ENCODE measurements at regions not wholly inside any gene's neighbourhood (a gene's known extent, or its start where the extent isn't known, plus 50 kb on each side); places are given as distances from the start of the nearest gene placed in this dataset.

GRCh38 chr6:60867548-60867947, 1418.5 kb downstream of the KHDRBS2 start:
- Histone ChIP-seq H2BK12ac (ENCODE audit: low read depth, low read length) (no peak overlapping the region), H3K4me3 (ENCODE audit: extremely low read depth in 1 of 4, insufficient read depth in 2 of 4, low read depth in 3 of 4, low read length in 4 of 4) (no peak overlapping the region), H3K79me1 (ENCODE audit: low read depth, low read length) (no peaks in the 10 kb centered on the region), H3K79me2 (ENCODE audit: control insufficient read depth in 1 of 2, insufficient read depth in 2 of 2, low read length in 2 of 2) (no peaks in the 10 kb centered on the region), H2BK120ac (replicated peaks; ENCODE audit: low read depth, low read length) (no peak overlapping the region), H4K91ac (replicated peaks; ENCODE audit: insufficient read length, low read length) (no peak overlapping the region), H3K14ac (ENCODE audit: insufficient read length) (no peak overlapping the region), H3K4ac (replicated peaks; ENCODE audit: insufficient read length, low read depth, low read length) (no peak overlapping the region), H3K56ac (replicated peaks; ENCODE audit: insufficient read length, low read depth, low read length) (no peak overlapping the region), H3K9me3 (ENCODE audit: insufficient read depth in 2 of 2, low read depth in 1 of 2, low read length in 1 of 2) (no peaks in the 10 kb centered on the region), H3K36me3 (ENCODE audit: control insufficient read depth in 2 of 4, insufficient read depth in 4 of 4, low read length in 3 of 4) (no peaks in the 10 kb centered on the region), H4K8ac (ENCODE audit: extremely low read depth, insufficient read depth, low read length) (no peak overlapping the region), H3K27me3 (replicated peaks in 1 of 4; ENCODE audit: control insufficient read depth in 3 of 4, extremely low read depth in 1 of 4, insufficient read depth in 3 of 4, low read length in 3 of 4) (no peaks in the 10 kb centered on the region), H3K23me2 (ENCODE audit: low read depth, low read length) (no peaks in the 10 kb centered on the region), H3K4me2 (ENCODE audit: insufficient read depth in 1 of 2, low read depth in 2 of 2, low read length in 2 of 2) (no peak overlapping the region), H3K18ac (ENCODE audit: extremely low read depth, low read length) (no peak overlapping the region), H2BK20ac (ENCODE audit: low read length) (no peak overlapping the region), H4K20me1 (replicated peaks in 1 of 2; ENCODE audit: control insufficient read depth in 1 of 2, insufficient read depth in 2 of 2, low read length in 2 of 2) (no peaks in the 10 kb centered on the region), H3K4me1 (replicated peaks in 1 of 4; ENCODE audit: control insufficient read depth in 3 of 4, insufficient read depth in 4 of 4, low read length in 3 of 4) (peaks cover 0 to 5% (median 2%) of the 10 kb centered on the region in 4 experiments; a peak in 3 of 7 replicates), H3K27ac (ENCODE audit: low read depth, low read length) (no peak overlapping the region), H3K23ac (ENCODE audit: insufficient read length) (no peak overlapping the region), H2BK15ac (ENCODE audit: low read length) (no peak overlapping the region), H3K9ac (replicated peaks in 1 of 4; ENCODE audit: extremely low read depth in 1 of 4, low read depth in 3 of 4, low read length in 3 of 4) (no peak overlapping the region), H4K5ac (ENCODE audit: insufficient read length, low read depth, low read length) (no peak overlapping the region), H2AK5ac (ENCODE audit: low read depth, low read length) (no peak overlapping the region), H2BK5ac (ENCODE audit: low read depth, low read length) (no peak overlapping the region), H2AFZ (ENCODE audit: low read length) (no peak overlapping the region)
- TF ChIP-seq CEBPB (IDR thresholded peaks at IDR 0.05; ENCODE audit: low read depth, low read length) (no peak), GABPA (IDR thresholded peaks at IDR 0.05; ENCODE audit: borderline replicate concordance, insufficient read depth, low read length) (no peak), RFX5 (IDR thresholded peaks at IDR 0.05; ENCODE audit: borderline replicate concordance, low read depth, low read length) (no peak), TEAD4 (IDR thresholded peaks at IDR 0.05; ENCODE audit: low read depth, low read length) (no peak), SAP30 (IDR thresholded peaks at IDR 0.05; ENCODE audit: insufficient read depth, insufficient replicate concordance, low read length) (no peak)
- POLR2A ChIA-PET (ENCODE audit: partially characterized antibody) = no interaction called here
- DNase-seq (ENCODE audit: low read depth in 1 of 2, low spot score in 2 of 2) = no peak
- no peak for FAIRE-seq
- CTCF ChIA-PET (ENCODE audit: partially characterized antibody) = no interaction called here

Data from H1 (cell line).